ENCODE measurements at regions not wholly inside any gene's neighbourhood (a gene's known extent, or its start where the extent isn't known, plus 50 kb on each side); places are given as distances from the start of the nearest gene placed in this dataset.

DNA sequence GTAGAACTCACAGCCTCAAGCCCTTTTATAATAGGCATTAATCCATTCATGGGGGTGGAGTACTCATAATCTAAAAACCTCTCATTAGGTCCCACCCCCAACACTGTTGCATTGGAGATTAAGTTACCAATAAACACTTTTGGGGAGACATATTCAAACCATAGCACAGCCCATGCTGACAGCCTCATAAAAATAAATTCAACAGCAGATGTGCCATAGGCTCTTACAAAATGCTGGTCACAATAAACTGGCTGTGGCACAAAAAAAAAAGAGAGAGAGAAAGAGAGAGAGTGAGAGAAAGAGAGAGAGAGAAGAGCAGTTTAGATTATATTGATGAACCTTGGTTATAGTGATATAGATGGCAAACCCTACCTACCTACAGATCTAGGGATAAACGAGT lies 1000.9 kb downstream of the TUSC7 start:
- TF ChIP-seq FOXK2 (IDR thresholded peaks at IDR 0.05) (no peak), FOXM1 (IDR thresholded peaks at IDR 0.05; ENCODE audit: borderline replicate concordance) (no peak), HDGF (IDR thresholded peaks at IDR 0.05; ENCODE audit: borderline replicate concordance) (no peak), SP1 (IDR thresholded peaks at IDR 0.05) (no peak), BHLHE40 (IDR thresholded peaks at IDR 0.05; ENCODE audit: borderline replicate concordance) (no peak), TARDBP (IDR thresholded peaks at IDR 0.05) (no peak), ARNT (IDR thresholded peaks at IDR 0.05) (no peak), FOXA1 (IDR thresholded peaks at IDR 0.05) (no peak)
